HL-60/S4 treated with retinoic acid at 250 ng/mL for 4 days and 3 days (cell line): ENCODE measurements at regions not wholly inside any gene's neighbourhood (a gene's known extent, or its start where the extent isn't known, plus 50 kb on each side); places are given as distances from the start of the nearest gene placed in this dataset.

Experiments
- in situ Hi-C: fragments of 300-500 bp; cut with MboI; formaldehyde crosslinking; loops from 2 replicates; pipeline ENCODE4 v1.7.0; 2022; ENCODE audit warnings: low sequenced_read_pairs

- in situ Hi-C loops = no loop called here
These were observed 63.0 kb upstream of the CALM2 start for GRCh38 chr2:47239119-47239969.

DNA sequence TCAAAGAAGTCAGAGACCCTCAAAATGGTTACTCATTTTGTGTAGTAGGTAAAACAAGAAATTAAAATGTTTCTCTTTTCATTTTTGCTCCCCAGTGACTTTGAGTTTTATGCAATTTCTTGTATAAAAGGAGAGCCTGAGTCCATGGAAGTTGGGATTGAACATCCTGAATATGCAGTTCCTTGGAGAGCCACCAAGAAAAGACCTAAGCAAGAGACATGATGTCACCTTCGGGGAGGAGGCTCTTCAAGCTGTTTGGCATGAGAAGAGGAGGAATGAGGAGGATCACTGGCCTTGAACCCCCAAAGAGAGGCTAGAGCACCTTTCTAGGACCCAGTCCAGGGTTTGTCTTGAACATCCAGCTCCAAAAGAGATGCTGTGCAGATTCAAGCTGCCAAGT lies 62.3 kb upstream of the CALM2 start:
- in situ Hi-C loops = no loop called here

DNA sequence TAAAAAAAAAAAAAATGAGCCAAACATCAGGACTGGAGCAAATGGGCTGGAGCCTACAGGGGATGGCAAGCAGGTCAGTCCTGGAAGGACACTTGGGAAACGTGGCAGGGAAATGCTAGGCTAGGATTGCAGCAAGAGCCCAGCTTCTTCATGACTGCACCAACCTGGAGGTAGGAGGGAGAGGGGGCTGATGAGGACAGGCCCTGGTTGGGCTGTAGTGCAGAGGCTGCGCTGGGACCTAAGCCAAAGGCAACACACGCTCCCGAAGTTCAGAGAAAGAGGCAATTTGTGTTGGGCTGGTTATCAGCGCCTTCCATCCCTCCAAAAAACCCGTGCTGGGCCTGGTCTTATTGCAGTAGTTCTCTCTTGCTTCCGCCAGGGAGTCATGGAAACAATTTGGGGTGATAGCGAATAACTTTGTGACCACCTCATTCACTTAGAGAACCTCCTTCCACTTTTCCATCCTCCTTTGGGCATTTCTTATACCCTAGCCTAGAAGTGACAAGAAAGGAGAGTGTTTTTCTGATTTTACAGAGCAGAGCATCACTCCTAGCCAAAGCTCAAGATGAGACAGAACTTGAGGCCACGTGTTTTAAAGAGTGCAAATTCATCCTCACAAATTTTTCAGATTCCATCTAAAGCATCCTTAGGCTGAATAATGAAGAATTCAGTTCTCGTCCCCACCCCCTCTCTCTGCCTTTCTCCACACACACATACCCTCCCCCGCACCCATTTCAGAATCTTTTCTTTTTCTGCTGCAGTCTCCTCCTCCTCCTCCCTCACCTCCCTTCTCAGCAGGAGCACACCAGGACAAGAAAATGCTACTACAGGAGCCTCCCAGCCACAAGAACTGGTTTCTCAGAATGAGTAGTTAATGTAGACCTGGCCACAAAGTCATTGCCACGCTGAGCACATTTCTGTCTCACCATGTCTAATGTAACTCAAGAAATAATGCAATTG lies 61.3 kb upstream of the CALM2 start:
- in situ Hi-C loops = no loop called here

DNA sequence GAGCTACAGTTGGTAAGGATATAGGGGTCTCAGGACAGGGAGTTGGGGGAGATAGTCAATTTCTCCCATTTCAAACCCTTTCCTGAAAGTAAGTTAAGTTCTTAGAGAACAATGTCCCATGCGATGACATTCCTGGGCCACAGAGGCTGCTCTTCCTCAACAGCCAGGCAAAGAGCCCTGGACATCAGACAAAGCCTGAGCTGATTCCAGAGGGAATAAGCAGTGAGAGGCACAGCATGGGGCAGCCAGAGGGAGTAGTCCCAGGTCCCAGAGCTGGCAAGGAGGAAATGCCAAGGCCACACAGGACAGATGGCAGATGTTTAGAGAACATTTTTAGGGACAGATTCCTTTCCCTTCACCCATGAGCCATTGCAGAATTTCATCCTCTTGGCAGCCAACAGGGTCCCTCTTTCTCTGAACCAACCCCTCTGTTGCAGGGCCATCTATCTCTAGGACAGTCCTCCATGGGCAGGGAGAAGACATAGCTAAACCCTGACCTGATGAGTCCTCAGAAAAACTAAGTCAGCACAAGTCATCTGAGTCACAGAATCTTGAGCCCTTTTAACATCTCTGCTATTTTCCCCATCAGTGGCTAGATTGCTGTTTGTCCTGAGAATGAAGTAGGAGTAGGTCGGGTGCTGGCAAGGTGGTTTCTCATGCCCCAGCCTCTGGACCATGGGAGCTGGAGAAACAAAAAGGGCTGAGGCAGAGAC lies 60.3 kb upstream of the CALM2 start:
- in situ Hi-C loops = no loop called here

DNA sequence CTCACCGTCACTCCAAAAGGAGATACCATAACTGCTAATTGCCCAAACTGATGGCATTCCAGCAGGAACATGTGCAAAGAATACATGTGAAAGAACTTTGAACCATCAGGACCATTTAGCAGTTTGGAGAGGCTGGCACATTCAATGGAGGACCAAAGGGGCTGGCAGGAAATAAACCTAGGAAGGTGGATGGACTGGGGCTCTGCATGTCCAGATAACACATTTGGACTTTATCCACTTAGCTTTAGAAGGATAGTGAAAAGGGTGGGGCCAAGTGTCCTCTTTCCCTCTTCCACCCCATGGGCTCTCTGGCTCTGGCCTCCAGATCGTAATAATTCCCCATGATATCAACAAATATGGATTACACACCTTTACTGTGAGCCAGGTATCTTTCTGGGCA lies 58.8 kb upstream of the CALM2 start:
- in situ Hi-C loops = no loop called here

DNA sequence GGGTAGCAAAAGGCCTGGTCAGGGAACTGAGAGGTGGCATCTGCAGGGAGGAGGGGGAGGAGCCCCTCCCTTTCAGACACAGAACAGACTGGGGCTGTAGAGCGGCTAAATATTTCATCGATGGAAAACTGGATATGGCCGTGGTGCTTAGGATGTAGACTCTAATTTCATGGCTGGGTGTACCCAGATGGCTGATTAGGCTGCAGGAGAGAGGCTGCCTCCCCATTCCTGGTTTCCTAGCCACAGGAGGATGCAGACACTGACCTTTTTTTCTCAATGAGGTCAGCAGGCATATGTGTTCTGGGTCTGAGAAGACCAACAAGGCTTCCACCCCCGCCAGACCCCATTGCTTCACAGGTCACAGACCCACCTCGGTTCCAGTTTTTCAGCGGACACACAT lies 58.1 kb upstream of the CALM2 start:
- in situ Hi-C loops = no loop called here

DNA sequence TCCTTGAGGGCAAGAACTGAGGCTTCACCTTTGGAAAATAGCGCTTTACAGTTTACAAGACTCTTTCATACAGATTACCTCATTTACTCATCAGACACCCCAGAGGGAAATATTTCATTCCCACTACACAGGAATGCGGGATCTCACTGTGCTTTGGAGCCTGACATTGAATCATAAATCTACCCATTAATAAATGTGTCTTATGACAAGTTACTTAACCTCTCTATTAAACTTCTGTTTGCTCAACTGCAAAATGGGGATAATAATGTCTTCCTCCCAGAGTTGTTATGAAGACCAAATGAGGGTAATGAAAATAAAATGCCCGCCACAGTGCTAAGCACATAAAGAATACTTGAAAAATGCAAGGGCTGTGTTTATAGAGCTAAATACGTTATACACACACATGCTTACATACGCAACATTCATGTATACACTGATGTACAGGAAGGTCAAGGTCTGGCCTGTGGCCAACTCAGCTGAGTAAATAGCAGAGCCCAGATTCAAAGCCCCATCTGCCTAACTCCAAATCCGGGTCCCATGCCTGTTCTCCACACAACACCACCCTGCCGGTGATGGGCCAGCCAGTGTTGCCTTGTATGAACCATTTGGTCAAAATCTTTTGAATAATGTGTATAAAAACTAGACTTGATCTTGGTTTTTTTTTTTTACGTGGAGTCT lies 56.6 kb upstream of the CALM2 start:
- in situ Hi-C loops = no loop called here

- in situ Hi-C loops = no loop called here
These were observed 54.1 kb upstream of the CALM2 start for GRCh38 chr2:47230418-47230817.

DNA sequence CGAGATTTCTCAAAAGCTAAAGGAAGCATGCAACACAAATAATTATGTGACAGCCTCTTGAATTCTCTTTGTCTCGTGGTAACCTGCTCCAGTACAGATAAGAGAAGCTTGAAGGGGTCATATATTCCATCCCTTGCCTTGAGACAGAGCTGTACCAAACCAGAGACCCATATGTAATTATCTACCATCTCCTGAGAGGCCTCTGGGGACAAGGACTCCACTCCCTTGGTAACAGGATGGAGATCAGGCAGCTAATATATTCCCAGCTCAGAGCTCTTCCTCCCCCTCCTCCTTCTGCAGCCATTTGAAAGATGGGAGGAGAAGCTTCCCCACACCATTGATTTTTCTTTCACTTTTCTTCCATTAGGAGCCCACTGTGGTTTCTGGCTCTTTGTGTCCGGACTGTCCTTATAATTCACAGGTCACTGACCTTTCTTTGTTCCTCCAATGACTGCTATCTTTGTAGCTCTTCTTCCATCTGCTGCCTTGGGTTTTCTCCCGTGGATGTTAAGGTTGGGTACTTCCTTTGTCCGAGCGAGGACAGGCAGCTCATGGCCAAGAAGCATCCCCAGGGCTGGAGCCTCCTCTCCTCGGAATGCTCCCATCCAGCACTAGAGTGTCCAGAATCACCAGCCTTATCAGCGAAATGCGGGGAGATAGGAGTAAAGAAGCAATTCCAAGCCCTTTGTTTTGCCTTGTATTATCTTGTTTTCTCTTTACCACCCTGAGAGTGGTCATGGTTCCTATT lies 51.4 kb upstream of the CALM2 start:
- in situ Hi-C loops = no loop called here

DNA sequence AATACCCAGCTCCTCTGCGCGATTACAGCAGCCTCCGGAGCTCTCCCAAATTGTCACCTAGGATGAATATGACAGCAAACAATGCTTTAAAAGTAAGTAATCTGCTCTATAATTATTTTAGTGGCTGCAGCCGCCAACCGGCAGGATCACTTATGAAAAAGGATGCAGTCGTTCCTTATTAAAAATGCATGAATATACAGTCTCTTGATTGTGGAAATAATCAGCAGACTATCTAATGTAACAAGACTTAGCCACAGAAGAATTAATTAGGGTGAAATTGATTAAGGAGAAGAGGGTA lies 50.6 kb upstream of the CALM2 start:
- in situ Hi-C loops = no loop called here

DNA sequence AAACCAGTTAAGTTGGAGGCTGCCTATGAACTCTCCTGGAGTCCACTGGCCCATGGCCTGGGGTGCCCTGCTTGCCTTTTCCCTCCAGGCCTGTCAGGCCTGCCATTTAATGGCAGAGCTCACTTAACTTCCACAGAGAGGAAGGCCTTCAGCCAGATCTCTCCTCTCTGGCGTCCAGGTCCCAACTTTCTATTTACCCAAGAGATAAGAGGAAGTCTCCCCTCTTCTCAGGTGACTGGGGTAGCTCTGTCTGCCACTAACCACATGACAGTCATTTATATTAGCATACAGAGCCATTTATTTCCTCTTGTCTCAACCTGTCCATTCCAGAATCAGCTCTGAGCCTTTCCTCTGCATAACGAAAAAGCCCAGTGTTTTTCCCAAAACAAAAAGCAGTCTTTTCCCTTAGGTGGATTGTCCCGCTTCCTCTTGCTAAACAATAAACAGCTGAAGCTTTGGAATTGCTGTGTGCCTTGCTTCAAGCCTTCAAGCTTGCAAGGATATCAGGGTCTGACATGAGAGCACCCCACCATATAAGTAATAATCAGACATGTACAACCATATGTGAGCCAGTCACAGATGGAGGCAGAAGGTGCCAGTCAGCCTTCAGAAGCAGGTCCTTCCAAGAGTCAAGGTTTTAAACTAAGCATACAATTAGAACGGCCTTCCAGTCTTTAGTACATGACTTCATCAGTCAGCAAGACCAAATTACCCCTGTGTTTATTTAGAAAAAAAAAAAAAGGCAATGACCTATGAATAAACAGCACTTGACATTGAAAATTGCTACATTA lies 50.0 kb upstream of the CALM2 start:
- in situ Hi-C loops = no loop called here
